Medulla oblongata (tissue), 1 donor: ENCODE measurements at regions not wholly inside any gene's neighbourhood (a gene's known extent, or its start where the extent isn't known, plus 50 kb on each side); places are given as distances from the start of the nearest gene placed in this dataset.
"Not testable (repeated sequence)": the region's sequence is repeated elsewhere in the genome, so short reads cannot be mapped to it uniquely, and the experiment has no call there.

Experiments used
- DNase-seq: peaks from one replicate; pipeline ENCODE4 v3.0.0-alpha.2; 2015; ENCODE audit errors: extremely low spot score

DNA sequence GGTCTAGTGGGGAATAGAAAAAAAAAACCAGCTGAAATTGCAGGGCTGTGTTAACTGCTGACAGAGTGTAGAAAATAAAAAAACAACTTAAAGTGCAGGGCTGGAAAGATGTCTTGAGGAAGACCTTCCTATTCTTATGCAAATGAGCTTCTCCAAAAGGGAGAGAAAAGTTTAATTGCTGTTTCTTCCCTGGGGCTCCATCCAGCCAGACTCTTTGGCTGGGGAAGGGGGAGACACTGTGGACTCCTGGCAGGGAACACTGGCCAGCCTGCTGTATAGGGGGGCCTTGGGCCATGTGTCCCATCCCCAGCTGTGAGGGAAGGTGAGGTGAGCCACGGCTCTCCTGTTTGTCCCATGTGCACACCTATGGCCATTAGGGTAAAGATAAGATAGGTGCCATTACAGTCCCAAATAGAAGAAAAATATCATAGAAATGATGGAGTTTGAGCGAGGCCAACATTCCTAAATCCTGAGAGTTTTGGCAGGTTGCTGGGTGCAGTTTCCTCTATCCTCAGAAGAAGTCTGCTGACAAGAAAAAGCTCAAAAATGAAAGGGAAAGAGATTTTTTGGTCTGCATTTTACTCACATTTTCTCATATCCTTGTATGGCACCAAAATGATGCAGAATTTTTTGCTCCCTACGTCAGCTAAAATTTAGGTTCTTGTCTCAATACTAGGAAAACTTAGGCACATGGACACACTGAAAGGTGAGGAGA is 901.7 kb downstream of the PLOD2 start:
- DNase-seq = no peak

GRCh38 chr3:145263458-145263857 is 897.5 kb downstream of the PLOD2 start:
- DNase-seq = not testable (repeated sequence)

- no peak for DNase-seq
These were observed 894.6 kb downstream of the PLOD2 start for GRCh38 chr3:145266368-145266767.

DNA sequence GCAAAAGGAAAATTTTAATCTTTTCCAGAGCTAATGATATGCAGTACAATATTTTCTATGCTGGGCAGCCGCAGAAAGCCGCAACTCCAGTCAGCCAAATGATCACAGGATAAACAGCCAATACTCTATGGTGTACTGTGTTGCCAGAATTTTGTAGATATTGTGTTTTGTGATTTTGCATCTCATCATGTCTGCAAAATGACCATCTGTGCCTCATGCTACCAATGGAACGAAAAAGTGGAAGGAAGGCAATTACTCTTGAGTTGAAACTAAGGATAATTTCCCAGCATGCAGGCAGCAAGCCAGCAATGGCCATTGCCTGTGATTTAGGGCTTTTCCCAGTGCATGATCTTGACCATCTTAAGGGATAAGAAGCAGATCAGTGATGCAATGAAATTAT is 891.9 kb downstream of the PLOD2 start:
- no peak for DNase-seq

- DNase-seq = no peak
These were observed 888.3 kb downstream of the PLOD2 start for GRCh38 chr3:145272684-145273083.

- DNase-seq = no peak
These were observed 878.5 kb downstream of the PLOD2 start for GRCh38 chr3:145282505-145282904.

DNA sequence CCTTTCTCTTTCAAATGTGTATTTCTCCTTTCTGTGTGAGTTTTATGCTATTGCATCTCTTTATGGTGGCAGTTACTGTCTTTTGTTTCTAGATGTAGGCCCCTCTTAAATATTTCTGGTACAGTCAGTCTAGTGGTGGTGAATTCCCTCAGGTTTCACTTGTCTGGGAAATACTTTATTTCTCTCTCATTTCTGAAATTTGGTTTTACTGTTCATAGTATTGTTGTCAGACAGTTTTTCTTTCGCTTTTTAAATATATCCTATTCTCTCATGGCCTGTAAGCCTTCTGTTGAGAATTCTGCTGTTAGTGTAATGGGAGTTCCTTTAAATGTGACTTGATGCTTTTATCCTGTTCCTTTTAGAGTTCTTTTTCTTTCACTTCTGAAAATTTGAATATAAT is 874.0 kb downstream of the PLOD2 start:
- DNase-seq = no peak

DNA sequence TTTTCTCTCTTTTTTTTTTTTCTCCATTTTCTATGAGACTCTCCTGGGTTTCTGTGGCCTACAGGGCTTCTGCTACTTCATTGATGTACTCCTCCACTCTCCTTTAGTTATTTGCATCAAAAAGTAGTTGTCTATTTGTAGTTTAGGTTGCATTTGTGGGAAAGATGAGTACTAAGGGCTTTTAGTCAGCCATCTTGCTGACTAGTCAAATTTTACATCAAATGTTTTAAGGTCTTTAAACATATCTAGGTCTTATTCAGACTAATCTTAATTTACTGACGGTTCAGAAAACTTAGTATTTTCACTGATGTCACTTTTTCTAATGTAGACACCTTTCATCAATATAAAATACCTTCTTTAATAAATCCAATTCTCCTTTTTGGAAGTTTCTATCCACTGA is 871.0 kb downstream of the PLOD2 start:
- no peak for DNase-seq

GRCh38 chr3:145294572-145294971 is 866.4 kb downstream of the PLOD2 start:
- no peak for DNase-seq

- no peak for DNase-seq
These were observed 853.7 kb downstream of the PLOD2 start for GRCh38 chr3:145307272-145307671.

DNA sequence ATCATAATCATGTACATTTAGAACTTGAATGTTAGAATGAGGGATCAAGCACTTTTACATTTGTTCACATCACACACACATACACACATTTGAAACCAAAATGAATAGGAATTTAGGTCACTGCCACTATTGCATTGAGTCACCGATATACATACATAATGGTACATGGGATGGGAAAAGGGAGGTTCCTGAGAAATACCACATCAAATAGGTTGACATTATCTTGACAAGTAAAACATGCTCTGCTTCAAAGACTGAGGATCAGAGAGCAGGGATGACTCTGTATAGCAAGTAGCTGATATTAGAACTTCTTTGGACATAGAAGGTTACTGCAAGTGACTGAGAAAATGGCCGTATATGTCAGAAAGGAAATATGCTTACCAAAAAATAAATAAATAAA is 847.2 kb downstream of the PLOD2 start:
- no peak for DNase-seq

DNA sequence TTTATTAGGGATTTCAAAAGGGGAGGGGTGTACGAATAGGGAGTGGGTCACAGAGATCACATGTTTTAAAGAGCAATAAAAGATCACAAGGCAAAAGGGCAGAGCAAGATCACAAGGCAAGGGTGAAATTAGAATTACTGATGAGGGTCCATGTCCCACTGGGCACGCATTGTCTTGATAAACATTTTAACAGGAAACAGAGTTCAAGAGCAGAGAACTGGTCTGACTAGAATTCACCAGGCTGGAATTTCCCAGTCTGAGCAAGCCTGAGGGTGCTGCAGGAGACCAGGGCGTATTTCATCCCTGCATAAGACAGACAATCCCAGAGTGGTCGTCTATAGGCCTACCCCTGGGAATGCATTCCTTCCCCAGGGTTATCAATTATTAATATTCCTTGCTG is 844.7 kb downstream of the PLOD2 start:
- DNase-seq = not testable (repeated sequence)

DNA sequence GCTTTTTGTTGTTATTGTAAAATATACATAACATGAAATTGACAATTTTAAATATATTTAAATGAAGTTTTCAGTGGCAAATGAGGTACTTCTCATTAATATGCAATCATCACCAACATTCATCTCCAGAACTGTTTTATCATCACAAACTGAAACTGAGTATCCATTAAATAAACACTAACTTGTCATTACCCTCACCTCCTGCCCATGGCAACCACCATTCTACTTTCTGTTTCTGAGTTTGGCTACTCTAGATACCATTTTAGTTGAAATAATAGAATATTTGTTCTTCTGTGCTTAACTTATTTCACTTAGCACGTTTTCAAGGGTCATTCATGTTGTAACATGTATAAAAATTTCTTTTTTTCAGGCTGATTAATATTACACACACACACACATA is 834.3 kb downstream of the PLOD2 start:
- DNase-seq = no peak

- not testable (repeated sequence) for DNase-seq
These were observed 827.6 kb downstream of the PLOD2 start for GRCh38 chr3:145333427-145333826.

- DNase-seq = no peak
These were observed 827.1 kb downstream of the PLOD2 start for GRCh38 chr3:145333931-145334330.

- DNase-seq = no peak
These were observed 805.8 kb downstream of the PLOD2 start for GRCh38 chr3:145355206-145355605.

DNA sequence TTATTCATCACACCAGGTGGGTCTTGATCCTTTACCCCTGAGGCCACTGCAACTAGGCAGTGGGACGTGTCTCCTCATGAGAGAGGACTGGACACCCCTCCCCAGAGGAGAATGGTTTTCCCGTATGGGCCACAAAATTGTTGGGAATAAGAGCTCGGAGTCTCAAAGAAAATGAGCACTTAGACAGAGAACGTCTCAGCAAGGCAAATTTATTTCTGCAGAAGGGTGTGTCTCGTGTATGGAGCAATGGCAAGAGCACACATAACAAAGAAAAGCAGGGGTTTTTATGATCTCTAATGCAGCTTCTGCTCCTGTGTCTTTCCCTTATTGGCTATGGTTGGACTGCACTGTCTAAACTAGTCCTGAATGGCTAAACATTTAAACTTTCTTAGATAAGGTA is 803.5 kb downstream of the PLOD2 start:
- no peak for DNase-seq

- DNase-seq = no peak
These were observed 801.9 kb downstream of the PLOD2 start for GRCh38 chr3:145359040-145359439.

DNA sequence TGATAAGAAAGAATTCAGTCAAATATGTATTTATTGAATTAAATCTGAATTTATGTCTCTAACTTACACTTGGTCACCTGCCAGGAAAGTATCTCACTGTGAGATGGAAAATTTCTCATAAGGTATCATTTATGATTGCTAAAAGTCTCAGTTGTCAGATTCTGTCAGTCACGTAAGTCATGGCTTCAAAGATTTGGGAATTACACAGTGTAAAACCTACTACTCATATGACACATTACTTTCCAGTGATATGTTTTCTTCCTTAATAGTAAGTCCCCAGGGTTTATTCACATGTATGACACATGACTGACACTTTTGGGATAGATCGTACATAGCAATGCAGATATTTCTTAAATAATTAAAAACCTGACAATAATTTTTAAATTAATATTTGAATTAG is 792.2 kb downstream of the PLOD2 start:
- DNase-seq = no peak

DNA sequence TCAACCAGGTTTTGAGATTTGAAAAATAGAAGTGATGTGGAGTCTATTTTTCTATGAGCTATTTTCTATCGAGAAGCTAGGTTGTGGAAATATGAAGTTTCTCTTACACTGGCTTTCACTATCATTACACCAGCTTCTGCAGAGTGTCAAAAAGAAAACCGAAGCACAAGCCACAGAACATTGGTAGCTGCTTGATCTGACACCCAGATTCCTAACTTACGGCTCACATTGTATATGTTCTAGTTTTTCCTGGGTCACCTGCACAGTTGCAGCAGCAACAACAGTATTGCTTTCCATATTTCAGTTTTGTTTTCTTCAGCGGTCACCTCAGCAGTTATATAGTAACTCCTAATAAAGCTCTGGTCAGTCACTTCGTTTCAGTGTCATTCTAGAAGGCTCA is 790.1 kb downstream of the PLOD2 start:
- DNase-seq = no peak

DNA sequence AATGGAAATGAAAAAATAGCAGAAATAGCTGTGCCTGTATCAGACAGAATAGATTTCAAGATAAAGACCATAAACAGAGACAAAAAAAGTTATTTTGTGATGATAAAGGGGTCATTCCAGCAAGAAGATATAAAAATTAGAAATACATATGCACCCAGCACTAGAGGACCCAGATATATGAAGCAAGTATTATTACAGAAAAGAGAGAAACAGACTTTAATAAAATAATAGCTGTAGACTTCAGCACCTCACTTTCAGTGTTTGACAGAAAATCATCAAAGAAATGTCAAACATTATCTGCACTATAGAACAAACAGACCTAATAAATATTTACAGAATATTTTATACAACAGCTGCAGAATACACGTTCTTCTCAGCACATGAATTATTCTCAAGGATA is 783.7 kb downstream of the PLOD2 start:
- DNase-seq = no peak

GRCh38 chr3:145383416-145383815 is 777.6 kb downstream of the PLOD2 start:
- DNase-seq = no peak

DNA sequence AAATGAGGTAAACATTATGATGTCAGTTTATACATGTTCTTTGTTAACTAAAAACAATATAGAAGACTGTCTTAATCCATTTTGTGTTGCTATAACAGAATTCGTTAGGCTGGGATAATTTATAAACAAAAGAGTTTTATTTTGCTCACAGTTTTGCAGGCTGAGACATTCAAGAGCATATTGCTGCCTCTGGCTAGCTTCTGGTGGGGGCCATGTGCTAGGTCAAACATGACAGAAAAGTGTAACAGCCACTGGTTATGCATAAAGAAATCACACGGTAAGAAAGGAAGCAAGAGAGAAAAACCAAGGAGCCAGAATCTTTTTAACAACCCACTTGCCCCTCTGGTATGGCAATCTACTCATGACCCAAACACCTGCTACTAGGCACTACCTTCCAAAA is 776.7 kb downstream of the PLOD2 start:
- DNase-seq = no peak

GRCh38 chr3:145387211-145387610 is 773.8 kb downstream of the PLOD2 start:
- no peak for DNase-seq
